22Rv1 (cell line): ENCODE measurements at regions not wholly inside any gene's neighbourhood (a gene's known extent, or its start where the extent isn't known, plus 50 kb on each side); places are given as distances from the start of the nearest gene placed in this dataset.

ENCODE experiments used
- CTCF ChIP-seq: fragments of 450-650 bp; IDR thresholded peaks from 2 replicates; pipeline ENCODE4 v1.5.1; 2017; ENCODE audit warnings: mild to moderate bottlenecking
- ZFX ChIP-seq: fragments of 450-650 bp; IDR thresholded peaks from 2 replicates; pipeline ENCODE4 v1.6.1; 2017; ENCODE audit warnings: antibody characterized with exemption, borderline replicate concordance

- no peak for TF ChIP-seq CTCF
- no peak for TF ChIP-seq ZFX
Observed at GRCh38 chr21:24188506-24188905, 1418.8 kb downstream of the MRPL39 start.
